HepG2 (cell line): ENCODE measurements at regions not wholly inside any gene's neighbourhood (a gene's known extent, or its start where the extent isn't known, plus 50 kb on each side); places are given as distances from the start of the nearest gene placed in this dataset.

Experiments
- ATAC-seq: fragments of 200-7000 bp; cut with Tn5 transposase; 3 replicates; pipeline ENCODE4 v1.9.1; 2020; ENCODE audit warnings: mild to moderate bottlenecking, moderate library complexity
- BruUV-seq: library from RNA; stranded (reverse); fragments of 400-500 nt; replicated peaks from 2 replicates; lab custom pipeline; 2021; lab: Mats Ljungman, UMichigan
- CTCF ChIA-PET: fragments of 300-600 bp; formaldehyde crosslinking; extraction: SDS; loops from one replicate; lab custom pipeline; 2021; ENCODE audit warnings: low total read pairs, inconsistent platforms, low intra/inter-chr PET ratio; lab: Yijun Ruan, JAX
- POLR2A ChIA-PET: fragments of 350-600 bp; sonication (Branson Sonifier 250); formaldehyde crosslinking; loops from one replicate; lab custom pipeline; 2020; ENCODE audit warnings: antibody characterized with exemption, inconsistent platforms; lab: Yijun Ruan, JAX
- DNase-seq: peaks from one replicate; pipeline ENCODE4 v3.0.0-alpha.2; 2015; ENCODE audit warnings: low spot score
- FAIRE-seq: peaks from 3 replicates; lab custom pipeline; 2011; peaks lifted over from hg19 to GRCh38; lab: Jason Lieb, UNC
- H2AFZ ChIP-seq: one replicate; pipeline ENCODE4 v1.6.1; 2011; ENCODE audit warnings: low read length, inconsistent platforms
- H3K27ac ChIP-seq: fragments of 300-600 bp; 3 replicates; pipeline ENCODE4 v1.8.0; 2011; ENCODE audit warnings: mixed run types, mild to moderate bottlenecking, mixed read lengths, low read length, inconsistent platforms; ENCODE audit not compliant: insufficient read depth; ENCODE audit errors: extremely low read length
- H3K27me3 ChIP-seq, 2 experiments: fragments of 200-600 bp in 1 of 2; 2 replicates in 1 of 2; 3 replicates in 1 of 2; pipeline versions ENCODE4 v1.6.0 to v1.8.0; 2011; ENCODE audit warnings: low read length in 2 of 2, mild to moderate bottlenecking in 2 of 2, moderate library complexity in 2 of 2, inconsistent platforms in 1 of 2; ENCODE audit not compliant: insufficient read depth in 2 of 2, control insufficient read depth in 1 of 2
- H3K36me3 ChIP-seq, 2 experiments: fragments of 200-600 bp in 1 of 2; replicated peaks in 1 of 2; 2 replicates in 1 of 2; 3 replicates in 1 of 2; pipeline versions ENCODE4 v1.5.1 to v1.8.0; 2011; ENCODE audit warnings: low read length in 2 of 2, inconsistent platforms in 1 of 2; ENCODE audit not compliant: insufficient read depth in 2 of 2, control insufficient read depth in 1 of 2
- H3K4me1 ChIP-seq: 2 replicates; pipeline ENCODE4 v1.5.1; 2012; ENCODE audit warnings: low read length, inconsistent platforms; ENCODE audit not compliant: insufficient read depth
- H3K4me2 ChIP-seq: 2 replicates; pipeline ENCODE4 v1.6.0; 2011; ENCODE audit warnings: low read depth, low read length, inconsistent platforms
- H3K4me3 ChIP-seq, 3 experiments: fragments of 200-600 bp in 1 of 3; sonication (generic), shearing (Covaris generic) in 1 of 3; replicated peaks in 1 of 3; 2 replicates each; pipeline ENCODE4 v1.5.1; 2011 to 2016; ENCODE audit warnings: low read length in 3 of 3, inconsistent platforms in 2 of 3, low read depth in 2 of 3, mild to moderate bottlenecking in 2 of 3, control low read depth in 1 of 3, mixed read lengths in 1 of 3; ENCODE audit not compliant: insufficient read depth in 1 of 3
- H3K79me2 ChIP-seq: one replicate; pipeline ENCODE4 v1.6.1; 2011; ENCODE audit warnings: low read length, inconsistent platforms; ENCODE audit not compliant: insufficient read depth
- H3K9ac ChIP-seq: 2 replicates; pipeline ENCODE4 v1.6.0; 2011; ENCODE audit warnings: mild to moderate bottlenecking, low read depth, low read length, inconsistent platforms; ENCODE audit not compliant: insufficient read depth
- H3K9me3 ChIP-seq: 2 replicates; pipeline ENCODE4 v1.5.1; 2012; ENCODE audit warnings: mild to moderate bottlenecking, low read length
- H4K20me1 ChIP-seq: 2 replicates; pipeline ENCODE4 v1.6.0; 2011; ENCODE audit warnings: inconsistent platforms, mild to moderate bottlenecking, low read length, moderate library complexity; ENCODE audit not compliant: insufficient read depth
- NRL ChIP-seq: sonication (generic); formaldehyde crosslinking; IDR thresholded peaks from 2 replicates; pipeline ENCODE4 v1.5.0; 2020; ENCODE audit warnings: missing genetic modification reagents, mild to moderate bottlenecking, moderate library complexity, borderline replicate concordance
- SRSF4 ChIP-seq: fragments of 200-400 bp; formaldehyde crosslinking; IDR thresholded peaks from one replicate; pipeline ENCODE4 v1.6.1; 2018; ENCODE audit warnings: mild to moderate bottlenecking, low read depth, low read length, moderate library complexity; ENCODE audit not compliant: poor library complexity, severe bottlenecking
- ZNF331 ChIP-seq: sonication (generic); formaldehyde crosslinking; IDR thresholded peaks from 2 replicates; pipeline ENCODE4 v1.4.0; 2020; ENCODE audit warnings: missing genetic modification reagents
- ZNF446 ChIP-seq: sonication (generic); formaldehyde crosslinking; IDR thresholded peaks from 2 replicates; pipeline ENCODE4 v1.5.0; 2020; ENCODE audit warnings: mild to moderate bottlenecking, missing genetic modification reagents
- WGBS: methylation state at CpG from one replicate; pipeline ENCODE4 v1.1.6; 2017; ENCODE audit warnings: low lambda C conversion rate; 5-methylcytosine and 5-hydroxymethylcytosine counted together
- in situ Hi-C: cut with HindIII; loops from 2 replicates; pipeline ENCODE4 v1.10.0; 2017; ENCODE audit warnings: low pct_unique_long_range_greater_than_20kb; ENCODE audit not compliant: extremely low pct_ligation_motif_present
- intact Hi-C: fragments of 100-400 bp; cut with micrococcal nuclease; formaldehyde crosslinking; loops from one replicate; pipeline ENCODE4 v1.10.0; 2022; ENCODE audit not compliant: unreplicated experiment

- Histone ChIP-seq H3K9me3 (peaks cover 18% of the 10 kb centered on the region; the same call in 1 of the 2 replicates), H3K4me3 (no peak overlapping the region), H3K27ac (no peak overlapping the region), H3K9ac (no peak overlapping the region), H3K36me3 (no peaks in the 10 kb centered on the region), H3K79me2 (no peaks in the 10 kb centered on the region), H2AFZ (no peak overlapping the region), H3K4me2 (no peak overlapping the region), H3K27me3 (no peaks in the 10 kb centered on the region), H3K4me1 (no peaks in the 10 kb centered on the region), H4K20me1 (no peaks in the 10 kb centered on the region)
- intact Hi-C loops (no loop called here), in situ Hi-C loops (no loop called here)
- no peak for TF ChIP-seq ZNF446
- no peak for DNase-seq
- POLR2A ChIA-PET = no interaction called here
- no peak for FAIRE-seq
- BruUV-seq = no TSS peak
- no peak for ATAC-seq
- CTCF ChIA-PET = no interaction called here
Measured at GRCh38 chr5:28561522-28561921, 1523.1 kb upstream of the CDH9 start.

GRCh38 chr5:28558196-28558595 lies 1519.8 kb upstream of the CDH9 start:
- peaks cover 17% of the 10 kb centered on the region; the same call in 1 of the 2 replicates for H3K9me3 ChIP-seq
- CTCF ChIA-PET = no interaction called here
- intact Hi-C loops = no loop called here
- DNase-seq (no peak), ATAC-seq (no peak), FAIRE-seq (no peak)
- no peaks in the 10 kb centered on the region for H3K79me2 ChIP-seq
- H3K4me3 ChIP-seq = no peak overlapping the region
- 0% methylated on average over 1 of the region's 1 CpG for WGBS
- H3K4me2 ChIP-seq = no peak overlapping the region
- no peak overlapping the region for H2AFZ ChIP-seq
- POLR2A ChIA-PET = no interaction called here
- in situ Hi-C loops = no loop called here
- BruUV-seq = no TSS peak
- H3K27me3 ChIP-seq = no peaks in the 10 kb centered on the region
- no peaks in the 10 kb centered on the region for H4K20me1 ChIP-seq
- H3K9ac ChIP-seq = no peak overlapping the region
- no peaks in the 10 kb centered on the region for H3K4me1 ChIP-seq
- TF ChIP-seq ZNF331 = no peak
- H3K36me3 ChIP-seq = no peaks in the 10 kb centered on the region
- no peak overlapping the region for H3K27ac ChIP-seq

- no peak for TF ChIP-seq NRL
- TF ChIP-seq SRSF4 = no peak
- TF ChIP-seq, all 625 proteins: peak for 0
- H2AFZ ChIP-seq = no peak overlapping the region
- ChIA-PET POLR2A (no interaction called here), CTCF (no interaction called here)
- no peaks in the 10 kb centered on the region for H4K20me1 ChIP-seq
- H3K4me1 ChIP-seq = no peaks in the 10 kb centered on the region
- intact Hi-C loops (no loop called here), in situ Hi-C loops (no loop called here)
- no peaks in the 10 kb centered on the region for H3K27me3 ChIP-seq
- H3K9ac ChIP-seq = no peak overlapping the region
- no peak overlapping the region for H3K4me2 ChIP-seq
- BruUV-seq = no TSS peak
- peaks cover 15% of the 10 kb centered on the region; the same call in 1 of the 2 replicates for H3K9me3 ChIP-seq
- H3K27ac ChIP-seq = no peak overlapping the region
- no peaks in the 10 kb centered on the region for H3K36me3 ChIP-seq
- ATAC-seq (no peak), FAIRE-seq (no peak), DNase-seq (no peak)
- no peaks in the 10 kb centered on the region for H3K79me2 ChIP-seq
- H3K4me3 ChIP-seq = no peak overlapping the region
Measured at GRCh38 chr5:28557114-28557513, 1518.7 kb upstream of the CDH9 start.
